Parathyroid adenoma (tissue), 2 donors: ENCODE measurements at regions not wholly inside any gene's neighbourhood (a gene's known extent, or its start where the extent isn't known, plus 50 kb on each side); places are given as distances from the start of the nearest gene placed in this dataset.

Experiments
- H2AFZ ChIP-seq: fragments of 300-600 bp; sonication (generic); one replicate; pipeline ENCODE4 v1.7.0; 2017; ENCODE audit warnings: antibody characterized with exemption, mild to moderate bottlenecking
- H3K27ac ChIP-seq: fragments of 300-600 bp; sonication (generic); one replicate; pipeline ENCODE4 v1.7.0; 2017
- H3K27me3 ChIP-seq: fragments of 300-600 bp; sonication (generic); one replicate; pipeline ENCODE4 v1.7.0; 2017; ENCODE audit warnings: low read length; ENCODE audit not compliant: control insufficient read depth, insufficient read depth
- H3K36me3 ChIP-seq: fragments of 300-600 bp; sonication (generic); one replicate; pipeline ENCODE4 v1.7.0; 2017; ENCODE audit warnings: low read length; ENCODE audit not compliant: control insufficient read depth, insufficient read depth
- H3K4me1 ChIP-seq: fragments of 300-600 bp; sonication (generic); one replicate; pipeline ENCODE4 v1.7.0; 2017; ENCODE audit warnings: control low read depth
- H3K4me2 ChIP-seq: fragments of 300-600 bp; sonication (generic); one replicate; pipeline ENCODE4 v1.7.0; 2017; ENCODE audit warnings: low read length
- H3K4me3 ChIP-seq: fragments of 300-600 bp; sonication (generic); one replicate; pipeline ENCODE4 v1.7.0; 2017; ENCODE audit warnings: low read depth, low read length
- H3K79me2 ChIP-seq: fragments of 300-600 bp; sonication (generic); one replicate; pipeline ENCODE4 v1.7.0; 2017; ENCODE audit warnings: control low read depth
- H3K9ac ChIP-seq: fragments of 300-600 bp; sonication (generic); one replicate; pipeline ENCODE4 v1.7.0; 2017; ENCODE audit warnings: mild to moderate bottlenecking
- H3K9me3 ChIP-seq: fragments of 300-600 bp; sonication (generic); one replicate; pipeline ENCODE4 v1.7.0; 2017; ENCODE audit warnings: low read length; ENCODE audit not compliant: control insufficient read depth
- TF ChIP-seq, protein P1 (sequence below): fragments of 300-600 bp; sonication (generic); IDR thresholded peaks from one replicate; pipeline ENCODE4 v1.7.0; 2017; ENCODE audit warnings: antibody characterized with exemption, mild to moderate bottlenecking
- donor health status: primary hyperparathyroidism.

- Histone ChIP-seq H2AFZ (no peak overlapping the region), H3K4me1 (peaks cover 31% of the 10 kb centered on the region), H3K36me3 (no peaks in the 10 kb centered on the region), H3K79me2 (no peaks in the 10 kb centered on the region), H3K27me3 (no peaks in the 10 kb centered on the region), H3K9ac (no peak overlapping the region), H3K9me3 (no peaks in the 10 kb centered on the region), H3K27ac (peak overlapping the region; percentile 63), H3K4me2 (no peak overlapping the region), H3K4me3 (no peak overlapping the region)
- TF ChIP-seq, protein P1, sequence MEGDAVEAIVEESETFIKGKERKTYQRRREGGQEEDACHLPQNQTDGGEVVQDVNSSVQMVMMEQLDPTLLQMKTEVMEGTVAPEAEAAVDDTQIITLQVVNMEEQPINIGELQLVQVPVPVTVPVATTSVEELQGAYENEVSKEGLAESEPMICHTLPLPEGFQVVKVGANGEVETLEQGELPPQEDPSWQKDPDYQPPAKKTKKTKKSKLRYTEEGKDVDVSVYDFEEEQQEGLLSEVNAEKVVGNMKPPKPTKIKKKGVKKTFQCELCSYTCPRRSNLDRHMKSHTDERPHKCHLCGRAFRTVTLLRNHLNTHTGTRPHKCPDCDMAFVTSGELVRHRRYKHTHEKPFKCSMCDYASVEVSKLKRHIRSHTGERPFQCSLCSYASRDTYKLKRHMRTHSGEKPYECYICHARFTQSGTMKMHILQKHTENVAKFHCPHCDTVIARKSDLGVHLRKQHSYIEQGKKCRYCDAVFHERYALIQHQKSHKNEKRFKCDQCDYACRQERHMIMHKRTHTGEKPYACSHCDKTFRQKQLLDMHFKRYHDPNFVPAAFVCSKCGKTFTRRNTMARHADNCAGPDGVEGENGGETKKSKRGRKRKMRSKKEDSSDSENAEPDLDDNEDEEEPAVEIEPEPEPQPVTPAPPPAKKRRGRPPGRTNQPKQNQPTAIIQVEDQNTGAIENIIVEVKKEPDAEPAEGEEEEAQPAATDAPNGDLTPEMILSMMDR, result no peak
Observed at GRCh38 chr11:10371926-10372641, 67.2 kb downstream of the ADM start.

- Histone ChIP-seq H3K9me3 (no peaks in the 10 kb centered on the region), H3K79me2 (no peaks in the 10 kb centered on the region), H3K36me3 (no peaks in the 10 kb centered on the region), H3K9ac (no peak overlapping the region), H3K4me3 (no peak overlapping the region), H3K4me2 (no peak overlapping the region), H3K27ac (peak overlapping the region; percentile 57), H3K4me1 (peaks cover 34% of the 10 kb centered on the region), H3K27me3 (no peaks in the 10 kb centered on the region), H2AFZ (no peak overlapping the region)
- TF ChIP-seq, protein P1, result no peak
Observed at GRCh38 chr11:10373340-10373739, 68.5 kb downstream of the ADM start.

DNA sequence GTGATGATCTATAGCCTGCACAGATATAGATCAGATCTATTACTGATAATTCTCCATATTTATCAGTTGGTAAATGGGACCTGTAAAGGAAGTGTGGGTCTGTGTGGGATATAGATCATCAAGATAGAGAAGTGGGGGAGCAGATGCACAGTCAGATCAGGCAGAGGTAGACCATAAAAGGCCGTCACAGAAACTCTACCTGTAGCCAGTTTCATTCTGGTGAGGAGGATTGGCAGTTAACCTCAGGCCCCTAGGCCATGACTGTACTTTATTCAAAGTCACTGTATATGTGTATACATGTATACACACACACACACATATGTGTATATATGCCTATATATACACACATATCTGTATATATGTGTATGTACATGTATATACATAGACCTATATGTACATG lies 69.1 kb downstream of the ADM start:
- no peak overlapping the region for H2AFZ ChIP-seq
- H3K79me2 ChIP-seq, result no peaks in the 10 kb centered on the region
- no peak overlapping the region for H3K9ac ChIP-seq
- no peaks in the 10 kb centered on the region for H3K36me3 ChIP-seq
- no peaks in the 10 kb centered on the region for H3K27me3 ChIP-seq
- H3K27ac ChIP-seq, result peak overlapping the region; percentile 57
- TF ChIP-seq, protein P1, result no peak
- H3K4me2 ChIP-seq, result no peak overlapping the region
- H3K9me3 ChIP-seq, result no peaks in the 10 kb centered on the region
- peaks cover 34% of the 10 kb centered on the region for H3K4me1 ChIP-seq
- H3K4me3 ChIP-seq, result no peak overlapping the region

- peaks cover 34% of the 10 kb centered on the region for H3K4me1 ChIP-seq
- no peaks in the 10 kb centered on the region for H3K79me2 ChIP-seq
- peak overlapping the region; percentile 57 for H3K27ac ChIP-seq
Observed at GRCh38 chr11:10374386-10374785, 69.5 kb downstream of the ADM start.

More at GRCh38 chr11:10374386-10374785, 69.5 kb downstream of the ADM start:
- no peaks in the 10 kb centered on the region for H3K9me3 ChIP-seq
- H2AFZ ChIP-seq, result no peak overlapping the region
- no peaks in the 10 kb centered on the region for H3K27me3 ChIP-seq
- no peak overlapping the region for H3K9ac ChIP-seq
- H3K4me3 ChIP-seq, result no peak overlapping the region
- TF ChIP-seq, protein P1, result no peak
- no peak overlapping the region for H3K4me2 ChIP-seq
- H3K36me3 ChIP-seq, result no peaks in the 10 kb centered on the region
